ENCODE measurements at regions not wholly inside any gene's neighbourhood (a gene's known extent, or its start where the extent isn't known, plus 50 kb on each side); places are given as distances from the start of the nearest gene placed in this dataset.
"Not testable (repeated sequence)": the region's sequence is repeated elsewhere in the genome, so short reads cannot be mapped to it uniquely, and the experiment has no call there.

DNA sequence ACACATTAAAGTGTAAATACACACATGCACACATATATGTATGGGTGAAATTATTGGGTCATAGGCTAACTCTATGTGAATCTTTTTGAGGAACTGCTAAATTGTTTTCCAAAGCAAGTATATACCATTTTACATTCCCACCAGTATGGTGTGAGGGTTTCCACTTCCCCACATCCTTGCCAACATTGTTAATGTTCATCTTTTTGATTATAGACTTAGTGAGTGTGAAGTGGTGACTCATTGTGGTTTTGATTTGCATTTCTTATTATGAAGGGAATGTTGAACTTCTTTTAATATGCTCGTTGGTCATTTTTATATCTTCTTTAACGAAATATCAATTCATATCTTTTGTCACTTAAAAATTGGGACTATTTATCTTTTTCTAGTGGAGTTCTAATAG, 181.8 kb upstream of the GCFC2 start:
- Histone ChIP-seq H3K36me3 (replicated peaks; ENCODE audit: insufficient read depth, low read depth) (no peaks in the 10 kb centered on the region), H3K27me3 (no peaks in the 10 kb centered on the region), H3K9me2 (replicated peaks; ENCODE audit: insufficient read depth) (no peaks in the 10 kb centered on the region), H3K27ac (no peak overlapping the region), H2AFZ (no peak overlapping the region), H3K4me1 (ENCODE audit: insufficient read depth) (no peaks in the 10 kb centered on the region), H3K9me3 (ENCODE audit: low read depth) (no peaks in the 10 kb centered on the region), H4K20me1 (ENCODE audit: insufficient read depth, poor library complexity, severe bottlenecking) (no peaks in the 10 kb centered on the region), H3K4me3 (no peak overlapping the region), H3K4me2 (no peak overlapping the region), H3K79me2 (no peaks in the 10 kb centered on the region)
- DNase-seq (ENCODE audit: low spot score), result no peak
- WGBS (ENCODE audit: low lambda C conversion rate, missing lambda C conversion rate), result 83% methylated on average over 2 of the region's 2 CpGs
- TF ChIP-seq CTCF (IDR thresholded peaks at IDR 0.05; ENCODE audit: poor library complexity) (no peak), EZH2phosphoT487 (IDR thresholded peaks at IDR 0.05; ENCODE audit: low read depth, severe bottlenecking, unreplicated experiment) (no peak), EZH2 (IDR thresholded peaks at IDR 0.05; ENCODE audit: borderline replicate concordance) (no peak)

DNA sequence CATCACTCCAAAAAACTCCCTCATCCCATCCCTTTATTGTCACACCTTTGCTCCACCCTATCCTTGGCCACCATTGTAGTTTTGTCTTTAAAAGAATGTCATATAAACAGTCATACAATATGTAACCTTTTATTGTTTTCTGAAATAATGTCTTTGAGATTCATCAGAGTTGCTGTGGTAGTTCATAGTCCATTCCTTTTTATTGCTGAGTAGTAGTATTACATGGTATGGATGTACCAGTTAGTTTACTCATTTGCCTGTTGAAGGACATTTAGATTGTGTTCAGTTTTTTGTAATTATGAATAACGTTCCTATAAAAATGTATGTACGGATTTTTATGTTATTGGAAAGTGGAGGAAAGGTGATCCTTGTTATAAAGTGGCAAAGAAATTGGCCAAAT, 171.8 kb upstream of the GCFC2 start:
- H3K9me3 ChIP-seq (ENCODE audit: low read depth), result no peaks in the 10 kb centered on the region
- no peak overlapping the region for H3K27ac ChIP-seq
- no peaks in the 10 kb centered on the region for H3K36me3 ChIP-seq (replicated peaks; ENCODE audit: insufficient read depth, low read depth)
- no peak overlapping the region for H3K4me2 ChIP-seq
- H3K4me3 ChIP-seq, result no peak overlapping the region
- no peak for DNase-seq (ENCODE audit: low spot score)
- no peak overlapping the region for H2AFZ ChIP-seq
- no peaks in the 10 kb centered on the region for H4K20me1 ChIP-seq (ENCODE audit: insufficient read depth, poor library complexity, severe bottlenecking)
- no peaks in the 10 kb centered on the region for H3K79me2 ChIP-seq
- no peaks in the 10 kb centered on the region for H3K27me3 ChIP-seq
- H3K4me1 ChIP-seq (ENCODE audit: insufficient read depth), result no peaks in the 10 kb centered on the region
- no peaks in the 10 kb centered on the region for H3K9me2 ChIP-seq (replicated peaks; ENCODE audit: insufficient read depth)
- no peak for TF ChIP-seq EZH2 (IDR thresholded peaks at IDR 0.05; ENCODE audit: borderline replicate concordance)
- TF ChIP-seq CTCF (IDR thresholded peaks at IDR 0.05; ENCODE audit: poor library complexity), result no peak
- no peak for TF ChIP-seq EZH2phosphoT487 (IDR thresholded peaks at IDR 0.05; ENCODE audit: low read depth, severe bottlenecking, unreplicated experiment)
- 81% methylated on average over 2 of the region's 2 CpGs for WGBS (ENCODE audit: low lambda C conversion rate, missing lambda C conversion rate)

DNA sequence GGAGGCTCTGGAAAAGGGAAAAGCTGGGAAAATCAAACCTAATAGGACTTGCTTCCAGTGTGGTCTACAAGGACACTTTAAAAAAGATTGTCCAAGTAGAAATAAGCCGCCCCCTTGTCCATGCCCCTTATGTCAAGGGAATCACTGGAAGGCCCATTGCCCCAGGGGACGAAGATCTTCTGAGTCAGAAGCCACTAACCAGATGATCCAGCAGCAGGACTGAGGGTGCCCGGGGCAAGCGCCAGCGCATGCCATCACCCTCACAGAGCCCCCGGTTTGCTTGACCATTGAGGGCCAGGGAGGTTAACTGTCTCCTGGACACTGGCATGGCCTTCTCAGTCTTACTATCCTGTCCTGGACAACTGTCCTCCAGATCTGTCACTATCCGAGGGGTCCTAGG, 164.9 kb upstream of the GCFC2 start:
- not testable (repeated sequence) for H3K27me3 ChIP-seq; H3K27ac ChIP-seq; DNase-seq (ENCODE audit: low spot score); H3K36me3 ChIP-seq (replicated peaks; ENCODE audit: insufficient read depth, low read depth); H3K9me2 ChIP-seq (replicated peaks; ENCODE audit: insufficient read depth); H4K20me1 ChIP-seq (ENCODE audit: insufficient read depth, poor library complexity, severe bottlenecking); H2AFZ ChIP-seq; H3K4me1 ChIP-seq (ENCODE audit: insufficient read depth); H3K79me2 ChIP-seq; H3K4me2 ChIP-seq; H3K4me3 ChIP-seq; H3K9me3 ChIP-seq (ENCODE audit: low read depth)
- WGBS (ENCODE audit: low lambda C conversion rate, missing lambda C conversion rate), result 85% methylated on average over 7 of the region's 7 CpGs

DNA sequence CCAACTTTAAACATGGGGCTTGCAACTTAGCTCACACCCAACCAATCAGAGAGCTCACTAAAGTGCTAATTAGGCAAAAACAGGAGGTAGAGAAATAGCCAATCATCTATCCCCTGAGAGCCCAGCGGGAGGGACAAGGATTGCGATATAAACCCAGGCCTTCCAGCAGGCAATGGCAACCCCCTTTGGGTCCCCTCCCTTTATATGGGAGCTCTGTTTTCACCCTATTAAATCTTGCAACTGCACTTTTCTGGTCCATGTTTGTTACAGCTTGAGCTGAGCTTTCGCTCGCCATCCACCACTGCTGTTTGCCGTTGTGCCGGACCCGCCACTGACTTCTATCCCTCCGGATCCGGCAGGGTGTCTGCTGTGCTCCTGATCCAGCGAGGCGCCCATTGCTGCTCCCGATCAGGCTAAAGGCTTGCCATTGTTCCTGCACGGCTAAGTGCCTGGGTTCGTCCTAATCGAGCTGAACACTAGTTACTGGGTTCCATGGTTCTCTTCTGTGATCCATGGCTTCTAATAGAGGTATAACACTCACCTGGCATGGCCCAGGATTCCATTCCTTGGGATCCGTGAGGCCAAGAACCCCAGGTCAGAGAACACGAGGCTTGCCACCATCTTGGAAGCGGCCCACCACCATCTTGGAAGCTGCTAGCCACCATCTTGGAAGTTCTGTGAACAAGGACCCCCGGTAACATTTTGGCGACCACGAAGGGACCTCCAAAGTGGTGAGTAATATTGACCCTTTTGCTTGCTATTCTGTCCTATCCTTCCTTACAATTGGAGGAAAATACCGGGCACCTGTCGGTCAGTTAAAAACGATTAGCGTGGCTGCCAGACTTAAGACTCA, 161.3 kb upstream of the GCFC2 start:
- H3K27me3 ChIP-seq; H3K79me2 ChIP-seq; DNase-seq (ENCODE audit: low spot score); H3K9me3 ChIP-seq (ENCODE audit: low read depth); H3K4me2 ChIP-seq; H3K4me1 ChIP-seq (ENCODE audit: insufficient read depth); H4K20me1 ChIP-seq (ENCODE audit: insufficient read depth, poor library complexity, severe bottlenecking); H2AFZ ChIP-seq; H3K36me3 ChIP-seq (replicated peaks; ENCODE audit: insufficient read depth, low read depth); H3K9me2 ChIP-seq (replicated peaks; ENCODE audit: insufficient read depth); H3K27ac ChIP-seq; H3K4me3 ChIP-seq: not testable (repeated sequence)
- 97% methylated on average over 25 of the region's 25 CpGs for WGBS (ENCODE audit: low lambda C conversion rate, missing lambda C conversion rate)

All from hepatocyte (in vitro differentiated cells).